Mesodermal cell (in vitro differentiated cells): ENCODE measurements at regions not wholly inside any gene's neighbourhood (a gene's known extent, or its start where the extent isn't known, plus 50 kb on each side); places are given as distances from the start of the nearest gene placed in this dataset.

Experiments used
- H3K27ac ChIP-seq: 2 replicates; pipeline ENCODE4 v1.7.0; 2013; ENCODE audit warnings: mild to moderate bottlenecking, low read depth, low read length, moderate library complexity; ENCODE audit not compliant: severe bottlenecking
- H3K36me3 ChIP-seq: 2 replicates; pipeline ENCODE4 v1.7.1; 2013; ENCODE audit warnings: mild to moderate bottlenecking, low read length, moderate library complexity; ENCODE audit not compliant: control insufficient read depth, insufficient read depth
- H3K4me1 ChIP-seq: one replicate; pipeline ENCODE4 v1.7.1; 2013; ENCODE audit warnings: mild to moderate bottlenecking, low read length; ENCODE audit not compliant: insufficient read depth, control insufficient read depth, poor library complexity, severe bottlenecking
- H3K4me3 ChIP-seq: 2 replicates; pipeline ENCODE4 v1.7.0; 2013; ENCODE audit warnings: low read length, control low read depth, mild to moderate bottlenecking; ENCODE audit not compliant: insufficient read depth, poor library complexity, severe bottlenecking; ENCODE audit errors: extremely low read depth
- H3K9me3 ChIP-seq: 2 replicates; pipeline ENCODE4 v1.7.1; 2013; ENCODE audit warnings: mild to moderate bottlenecking, low read length, moderate library complexity; ENCODE audit not compliant: control insufficient read depth
- WGBS, 2 experiments: methylation state at CpG; one replicate each; pipeline ENCODE4 v1.1.5; 2013; ENCODE audit warnings: missing lambda C conversion rate in 2 of 2; ENCODE audit not compliant: insufficient coverage in 2 of 2; 5-methylcytosine and 5-hydroxymethylcytosine counted together

DNA sequence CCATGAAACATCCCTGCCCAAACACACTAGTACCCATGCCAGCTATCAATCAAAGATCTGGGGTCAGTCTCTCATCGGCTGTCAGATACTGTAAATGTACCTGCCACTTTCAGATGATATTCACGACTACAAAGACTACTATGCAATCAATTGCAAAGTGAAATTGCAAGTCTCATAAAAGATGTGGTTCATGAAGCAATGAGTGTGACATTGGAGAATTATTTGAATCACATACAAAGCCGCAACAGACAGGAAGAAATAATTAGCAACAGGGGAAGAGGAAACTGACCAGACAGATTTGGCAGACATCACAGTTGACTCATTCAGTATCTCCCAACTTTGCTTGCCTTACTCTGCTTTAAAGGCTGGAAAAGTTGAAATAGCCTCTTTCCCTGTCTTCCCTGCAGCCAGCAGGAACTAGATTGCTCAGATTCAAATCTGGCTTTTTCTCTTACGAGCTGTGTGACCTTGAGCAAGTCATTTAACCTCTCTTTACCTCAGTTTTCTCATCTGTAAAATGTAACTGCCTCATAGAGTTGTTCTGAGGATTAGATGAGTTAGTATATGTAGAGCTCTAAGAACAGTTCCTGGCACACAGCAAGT lies 95.7 kb upstream of the C3orf80 start:
- no peaks in the 10 kb centered on the region for H3K36me3 ChIP-seq
- H3K9me3 ChIP-seq: no peaks in the 10 kb centered on the region
- H3K4me1 ChIP-seq: peaks cover 4% of the 10 kb centered on the region
- H3K4me3 ChIP-seq: no peak overlapping the region
- peak overlapping the region; percentile 1 for H3K27ac ChIP-seq
- WGBS, 2 experiments: 75 to 80% methylated on average over 2 to 3 of the region's 4 CpGs

DNA sequence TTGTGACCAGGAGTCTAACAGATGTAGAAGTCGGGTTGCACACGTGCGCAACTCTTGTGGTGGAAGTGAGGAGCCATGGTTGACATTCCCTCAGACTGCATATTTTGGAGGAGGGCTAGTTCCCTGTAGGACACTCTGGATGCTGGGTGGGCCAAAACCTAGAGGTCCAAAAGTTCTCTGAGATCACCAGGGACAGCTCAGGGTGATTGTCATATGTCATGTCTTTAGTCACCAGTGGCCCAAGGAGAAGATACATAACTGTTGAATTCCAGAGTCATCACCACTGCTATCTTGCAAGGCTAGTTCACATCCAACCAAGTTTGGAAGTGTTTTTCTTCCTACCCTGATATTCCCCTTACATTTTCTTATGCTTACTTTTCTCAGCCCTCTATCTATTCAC lies 95.2 kb upstream of the C3orf80 start:
- 100% methylated on average over 3 of the region's 3 CpGs for WGBS, 2 experiments
- no peak overlapping the region for H3K4me3 ChIP-seq
- H3K9me3 ChIP-seq: no peaks in the 10 kb centered on the region
- no peaks in the 10 kb centered on the region for H3K36me3 ChIP-seq
- H3K4me1 ChIP-seq: peaks cover 4% of the 10 kb centered on the region
- peak overlapping the region; percentile 1 for H3K27ac ChIP-seq

DNA sequence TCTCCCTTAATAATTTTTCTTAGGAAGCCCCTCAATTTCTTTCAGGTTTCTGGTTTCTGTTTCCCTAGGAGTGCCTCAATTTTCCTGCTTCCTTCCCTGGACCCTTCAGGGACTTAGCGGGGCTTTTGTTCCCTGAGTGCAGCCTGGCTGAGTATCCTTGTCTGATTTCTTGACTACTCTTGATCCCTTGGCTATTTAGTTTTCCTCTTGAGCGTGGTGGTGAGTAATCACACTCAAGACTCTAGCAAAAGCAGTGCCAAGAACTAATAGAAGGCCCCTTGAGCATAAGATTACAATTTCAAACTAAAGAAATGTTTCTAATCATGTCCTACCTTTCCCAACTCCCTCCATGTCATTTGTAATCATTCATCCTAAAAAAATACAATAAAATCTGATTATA lies 94.3 kb upstream of the C3orf80 start:
- Histone ChIP-seq H3K4me3 (no peak overlapping the region), H3K36me3 (no peaks in the 10 kb centered on the region), H3K4me1 (peaks cover 4% of the 10 kb centered on the region), H3K9me3 (no peaks in the 10 kb centered on the region), H3K27ac (no peak overlapping the region)
- 90 to 100% methylated on average over 1 to 2 of the region's 2 CpGs for WGBS, 2 experiments

DNA sequence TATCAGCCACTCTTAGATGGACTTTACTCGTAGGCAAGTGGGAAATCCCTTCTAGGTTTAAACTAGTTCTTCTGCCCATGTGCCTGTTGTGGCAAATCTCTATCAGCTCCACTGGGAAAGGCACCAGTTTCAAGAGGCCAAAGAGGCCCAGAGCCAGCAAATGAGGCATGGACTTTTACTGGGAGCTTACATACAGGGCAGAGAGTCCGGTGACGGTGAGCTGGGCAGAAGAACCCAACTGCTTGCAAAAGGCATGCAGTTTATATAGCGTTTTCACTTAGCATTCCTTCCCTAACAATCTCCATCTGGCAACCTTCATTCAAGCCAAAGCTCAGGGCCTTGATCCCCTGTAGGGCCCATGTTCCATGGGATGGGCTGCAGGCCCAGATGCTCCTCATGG lies 93.0 kb upstream of the C3orf80 start:
- Histone ChIP-seq H3K9me3 (no peaks in the 10 kb centered on the region), H3K27ac (no peak overlapping the region), H3K4me1 (peaks cover 4% of the 10 kb centered on the region), H3K4me3 (no peak overlapping the region), H3K36me3 (no peaks in the 10 kb centered on the region)
- 86 to 93% methylated on average over 3 to 4 of the region's 4 CpGs for WGBS, 2 experiments

DNA sequence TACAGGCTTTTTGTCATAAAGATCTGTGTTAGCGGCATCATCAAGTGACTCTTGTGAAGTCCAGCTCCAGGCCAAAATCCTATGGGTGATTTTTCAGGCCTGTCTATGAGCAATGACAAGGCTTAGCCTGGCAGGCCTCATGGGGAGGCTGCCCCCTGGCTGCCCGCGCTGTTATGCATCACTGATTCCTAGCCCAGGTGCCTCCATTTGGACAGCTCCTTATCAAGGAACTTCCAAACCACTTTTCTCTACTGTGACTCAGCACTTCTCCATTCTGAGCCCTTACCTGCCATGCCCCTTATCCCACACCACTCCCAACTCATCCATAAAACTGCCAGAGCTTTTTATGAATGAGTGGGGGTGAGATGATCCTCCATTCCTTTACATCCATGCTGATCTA lies 91.5 kb upstream of the C3orf80 start:
- Histone ChIP-seq H3K4me1 (peaks cover 4% of the 10 kb centered on the region), H3K36me3 (no peaks in the 10 kb centered on the region), H3K27ac (no peak overlapping the region), H3K9me3 (no peaks in the 10 kb centered on the region), H3K4me3 (no peak overlapping the region)
- WGBS, 2 experiments: 78 to 85% methylated on average over 3 of the region's 3 CpGs

DNA sequence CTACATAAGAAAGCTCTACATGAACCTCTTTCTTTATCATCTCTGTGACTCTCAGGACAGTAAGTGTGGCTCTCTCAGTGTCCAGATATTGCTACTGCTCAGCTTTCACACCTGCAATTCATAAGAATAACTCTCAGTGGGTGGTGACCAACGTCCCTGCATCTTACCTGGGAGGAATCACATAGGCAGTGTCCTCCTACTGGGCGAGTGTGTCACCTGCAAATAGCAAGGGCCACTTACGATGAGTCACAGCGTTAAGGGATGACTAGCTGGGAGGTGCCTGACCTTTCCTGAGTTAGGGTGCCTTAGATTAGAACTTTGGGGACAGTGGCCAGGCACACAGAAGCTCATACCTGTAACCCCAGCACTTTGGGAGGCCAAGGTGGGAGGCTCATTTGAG lies 90.8 kb upstream of the C3orf80 start:
- Histone ChIP-seq H3K27ac (no peak overlapping the region), H3K4me1 (peaks cover under 1% of the 10 kb centered on the region), H3K4me3 (no peak overlapping the region), H3K36me3 (no peaks in the 10 kb centered on the region), H3K9me3 (no peaks in the 10 kb centered on the region)
- 87 to 96% methylated on average over 4 of the region's 4 CpGs for WGBS, 2 experiments

DNA sequence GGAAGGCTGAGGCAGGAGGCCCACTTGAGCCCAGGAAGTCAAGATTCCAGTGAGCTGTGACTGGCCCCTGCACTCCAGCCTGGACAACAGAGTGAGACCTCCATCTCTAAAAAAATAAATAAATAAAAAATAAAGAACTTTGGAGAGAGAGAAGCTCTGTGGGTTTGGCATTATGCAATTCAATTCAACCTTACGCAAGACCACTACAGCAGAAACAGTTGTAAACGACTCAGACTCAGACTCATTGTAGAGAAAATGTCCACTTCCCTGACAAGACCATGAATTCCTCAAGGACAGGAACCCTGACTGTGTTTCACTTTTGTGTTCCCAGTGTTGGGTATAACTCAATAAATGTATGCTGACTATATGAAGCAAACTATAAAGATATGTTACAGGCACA lies 90.3 kb upstream of the C3orf80 start:
- H3K9me3 ChIP-seq: no peaks in the 10 kb centered on the region
- H3K4me1 ChIP-seq: no peaks in the 10 kb centered on the region
- no peak overlapping the region for H3K4me3 ChIP-seq
- WGBS, 2 experiments: 100% methylated on average over 1 to 2 of the region's 2 CpGs
- no peak overlapping the region for H3K27ac ChIP-seq
- H3K36me3 ChIP-seq: no peaks in the 10 kb centered on the region

DNA sequence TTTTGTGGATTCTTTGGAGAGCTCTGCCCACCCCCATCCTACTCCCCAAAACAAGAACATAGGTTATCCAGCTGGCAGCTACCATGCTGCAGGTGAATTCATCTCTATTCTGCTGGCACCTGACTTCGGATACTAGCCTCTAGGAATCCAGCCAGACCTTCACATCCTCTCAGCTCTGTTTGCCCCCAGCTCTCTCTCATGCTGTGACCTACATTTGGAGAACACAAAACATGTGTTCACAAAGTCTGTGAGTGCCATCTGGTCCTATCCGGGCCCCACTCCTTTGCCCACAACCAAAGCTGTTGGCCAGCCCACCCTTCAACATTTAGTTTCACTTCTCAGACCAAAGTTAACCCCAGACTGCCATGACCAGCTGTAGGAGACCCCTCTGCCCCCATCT lies 89.4 kb upstream of the C3orf80 start:
- H3K9me3 ChIP-seq: no peaks in the 10 kb centered on the region
- 84 to 90% methylated on average over 2 of the region's 2 CpGs for WGBS, 2 experiments
- H3K27ac ChIP-seq: no peak overlapping the region
- H3K36me3 ChIP-seq: no peaks in the 10 kb centered on the region
- H3K4me1 ChIP-seq: no peaks in the 10 kb centered on the region
- H3K4me3 ChIP-seq: no peak overlapping the region

DNA sequence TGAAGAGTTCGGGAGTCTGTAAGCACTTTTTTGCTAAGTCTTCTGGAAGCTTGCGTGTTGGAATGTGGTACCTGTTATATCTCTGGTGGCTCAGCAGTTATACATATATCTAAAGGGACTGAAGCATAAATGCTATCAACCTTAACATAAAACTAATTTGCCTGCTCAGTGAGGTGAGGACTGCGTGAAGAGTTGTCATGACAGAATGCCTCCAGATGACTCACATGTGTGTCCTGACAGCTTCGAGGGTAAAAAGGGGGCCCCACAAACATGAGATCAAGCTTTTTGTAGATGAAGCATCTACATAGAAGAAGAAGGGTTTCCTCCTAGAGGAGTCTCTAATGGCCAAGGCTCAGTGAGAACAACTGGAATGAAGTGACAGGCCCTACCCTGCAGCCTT lies 88.8 kb upstream of the C3orf80 start:
- no peaks in the 10 kb centered on the region for H3K36me3 ChIP-seq

DNA sequence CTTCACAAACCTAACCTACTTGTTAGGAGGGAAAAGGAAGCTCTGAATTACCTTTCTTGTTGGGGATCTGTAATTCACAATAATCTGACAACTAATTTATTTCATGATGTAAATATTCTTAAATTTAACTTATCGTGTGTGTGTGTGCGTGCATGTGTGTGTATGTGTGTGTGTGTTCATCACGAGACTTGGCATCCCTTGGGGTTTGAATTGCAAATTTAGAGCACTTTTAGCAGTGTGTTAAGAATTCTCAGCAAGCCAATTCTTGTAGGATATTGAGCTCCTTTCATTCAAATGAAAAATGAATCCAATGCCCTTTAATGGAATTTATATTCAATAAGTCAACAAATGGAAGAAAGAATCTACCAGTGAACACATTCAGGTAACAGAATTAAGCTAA lies 85.9 kb upstream of the C3orf80 start:
- no peak overlapping the region for H3K27ac ChIP-seq
- H3K36me3 ChIP-seq: no peaks in the 10 kb centered on the region
- H3K4me1 ChIP-seq: no peaks in the 10 kb centered on the region
- no peak overlapping the region for H3K4me3 ChIP-seq
- peaks cover 7% of the 10 kb centered on the region for H3K9me3 ChIP-seq
- 37% methylated on average over 2 of the region's 3 CpGs; no CpG with 5 or more reads in 1 of the 2 experiments for WGBS, 2 experiments

More for the DNA sequence above, 88.8 kb upstream of the C3orf80 start:
- WGBS, 2 experiments: 87 to 95% methylated on average over 2 of the region's 4 CpGs
- H3K9me3 ChIP-seq: no peaks in the 10 kb centered on the region
- H3K27ac ChIP-seq: no peak overlapping the region
- no peak overlapping the region for H3K4me3 ChIP-seq
- no peaks in the 10 kb centered on the region for H3K4me1 ChIP-seq

DNA sequence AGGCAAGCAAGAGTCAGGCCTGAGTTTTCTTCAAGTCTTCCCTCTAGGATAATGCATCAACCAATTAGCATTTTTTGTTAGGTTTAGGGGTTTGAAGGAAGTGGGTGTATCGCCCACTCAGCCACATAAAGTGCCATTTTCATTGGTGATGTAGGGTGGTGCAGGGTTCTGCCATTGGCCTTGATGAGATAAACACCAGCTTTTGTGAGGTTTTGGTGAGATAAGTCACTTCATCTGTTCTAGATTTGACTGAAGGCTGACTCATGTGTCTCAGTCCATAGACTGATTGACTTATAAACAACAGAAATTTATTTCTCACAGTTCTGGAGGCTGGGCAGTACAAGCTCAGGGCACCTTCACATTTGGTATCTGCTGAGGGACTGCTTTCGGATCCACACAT lies 84.5 kb upstream of the C3orf80 start:
- no peak overlapping the region for H3K4me3 ChIP-seq
- peaks cover 7% of the 10 kb centered on the region for H3K9me3 ChIP-seq
- H3K27ac ChIP-seq: no peak overlapping the region
- 97 to 100% methylated on average over 2 of the region's 2 CpGs for WGBS, 2 experiments
- no peaks in the 10 kb centered on the region for H3K4me1 ChIP-seq
- no peaks in the 10 kb centered on the region for H3K36me3 ChIP-seq
